ENCODE measurements at regions not wholly inside any gene's neighbourhood (a gene's known extent, or its start where the extent isn't known, plus 50 kb on each side); places are given as distances from the start of the nearest gene placed in this dataset.
A peak's percentile ranks its signal among the peaks of the same experiment; 100 is the strongest.

GRCh38 chr21:35229290-35229689 is 180.2 kb upstream of the RUNX1 start:
- intact Hi-C loops (cut with micrococcal nuclease), result loop anchor here in 1 of 2 donors (5.0 to 10.0 kb wide), 2 partner anchors 244 to 342 kb away; no protein-coding TSS in a partner anchor
- H3K27ac ChIP-seq (ENCODE audit: low read depth, low read length), result no peak overlapping the region
- Mint-ChIP-seq H3K4me1 (peaks cover 15 to 33% (median 30%) of the 10 kb centered on the region in 7 donors), H3K36me3 (no peaks in the 10 kb centered on the region), H3K27me3 (peaks cover 0 to 3% (median 0%) of the 10 kb centered on the region in 5 donors), H3K4me3 (no peak overlapping the region), H3K27ac (no peak overlapping the region), H3K9me3 (no peaks in the 10 kb centered on the region)
- H3K4me3 ChIP-seq (ENCODE audit: low read length), result no peak overlapping the region
- no peaks in the 10 kb centered on the region for H3K9me3 ChIP-seq (ENCODE audit: control insufficient read depth in 2 of 3, low read length in 3 of 3)
- H3K36me3 ChIP-seq (ENCODE audit: control insufficient read depth in 2 of 3, insufficient read depth in 3 of 3, low read length in 3 of 3), result no peaks in the 10 kb centered on the region
- DNase-seq, result no peak
- no peak for ATAC-seq
- peaks cover 17 to 21% of the 10 kb centered on the region in 2 donors for H3K4me1 ChIP-seq (ENCODE audit: control insufficient read depth in 2 of 2, insufficient read depth in 2 of 2, low read length in 2 of 2)
- CTCF ChIA-PET, result no interaction called here
- no peaks in the 10 kb centered on the region for H3K27me3 ChIP-seq (ENCODE audit: control insufficient read depth in 2 of 2, insufficient read depth in 2 of 2, low read length in 2 of 2)
- POLR2A ChIA-PET, result no interaction called here

- Histone ChIP-seq H3K9me3 (ENCODE audit: control insufficient read depth in 2 of 3, low read length in 3 of 3) (no peaks in the 10 kb centered on the region), H3K27ac (ENCODE audit: low read depth, low read length) (no peak overlapping the region), H3K4me1 (ENCODE audit: control insufficient read depth in 2 of 2, insufficient read depth in 2 of 2, low read length in 2 of 2) (peaks cover 20 to 24% of the 10 kb centered on the region in 2 donors), H3K4me3 (ENCODE audit: low read length) (peak overlapping the region; percentile 43), H3K27me3 (ENCODE audit: control insufficient read depth in 2 of 2, insufficient read depth in 2 of 2, low read length in 2 of 2) (no peaks in the 10 kb centered on the region), H3K36me3 (ENCODE audit: control insufficient read depth in 2 of 3, insufficient read depth in 3 of 3, low read length in 3 of 3) (no peaks in the 10 kb centered on the region)
- POLR2A ChIA-PET, result interaction anchor here (0.6 to 0.7 kb wide), 2 partner anchors 180 to 340 kb away, joined by 3 read pairs; no protein-coding TSS in a partner anchor
- ATAC-seq (no peak), DNase-seq (no peak)
- intact Hi-C loops (cut with micrococcal nuclease), result loop anchor here (1.0 to 10.0 kb wide), 6 partner anchors 10 to 340 kb away; partner anchors contain the start of gene RUNX1 (in 1 of the 2)
- Mint-ChIP-seq H3K4me1 (peaks cover 22 to 43% (median 37%) of the 10 kb centered on the region in 7 donors), H3K4me3 (peak overlapping the region; percentile 51 to 80 (median 70)), H3K27ac (peak overlapping the region in 8 of 9 donors; percentile 30 to 90 (median 83)), H3K9me3 (no peaks in the 10 kb centered on the region), H3K36me3 (no peaks in the 10 kb centered on the region), H3K27me3 (peaks cover 0 to 6% (median 0%) of the 10 kb centered on the region in 5 donors)
- CTCF ChIA-PET, result no interaction called here
These were observed 178.7 kb upstream of the RUNX1 start for GRCh38 chr21:35227786-35228185.

GRCh38 chr21:35226968-35227744 is 178.1 kb upstream of the RUNX1 start:
- Histone ChIP-seq H3K9me3 (ENCODE audit: control insufficient read depth in 2 of 3, low read length in 3 of 3) (no peaks in the 10 kb centered on the region), H3K36me3 (ENCODE audit: control insufficient read depth in 2 of 3, insufficient read depth in 3 of 3, low read length in 3 of 3) (no peaks in the 10 kb centered on the region), H3K4me1 (ENCODE audit: control insufficient read depth in 2 of 2, insufficient read depth in 2 of 2, low read length in 2 of 2) (peaks cover 26 to 30% of the 10 kb centered on the region in 2 donors), H3K27ac (ENCODE audit: low read depth, low read length) (peak overlapping the region; percentile 20), H3K4me3 (ENCODE audit: low read length) (peak overlapping the region; percentile 43), H3K27me3 (ENCODE audit: control insufficient read depth in 2 of 2, insufficient read depth in 2 of 2, low read length in 2 of 2) (no peaks in the 10 kb centered on the region)
- ATAC-seq (peak; percentile 87), DNase-seq (peak in 7 of 9 donors; percentile 46 to 74 (median 63))
- ChIA-PET POLR2A (interaction anchor here (0.6 to 0.7 kb wide), 3 partner anchors 79 to 339 kb away, joined by 3 read pairs; no protein-coding TSS in a partner anchor), CTCF (interaction anchor here (0.7 kb wide), 1 partner anchor 339 kb away, joined by 3 read pairs; no protein-coding TSS in a partner anchor)
- Mint-ChIP-seq H3K36me3 (no peaks in the 10 kb centered on the region), H3K4me3 (peak overlapping the region; percentile 51 to 80 (median 70)), H3K27ac (peak overlapping the region; percentile 48 to 90 (median 82)), H3K9me3 (no peaks in the 10 kb centered on the region), H3K4me1 (peaks cover 27 to 49% (median 43%) of the 10 kb centered on the region in 7 donors), H3K27me3 (peaks cover 0 to 6% (median 0%) of the 10 kb centered on the region in 5 donors)
- intact Hi-C loops (cut with micrococcal nuclease), result loop anchor here (1.0 to 10.0 kb wide), 6 partner anchors 10 to 340 kb away; partner anchors contain the start of gene RUNX1 (in 1 of the 2)

- H3K27me3 ChIP-seq (ENCODE audit: control insufficient read depth in 2 of 2, insufficient read depth in 2 of 2, low read length in 2 of 2), result no peaks in the 10 kb centered on the region
- CTCF ChIA-PET, result no interaction called here
These were observed 177.2 kb upstream of the RUNX1 start for GRCh38 chr21:35226328-35226727.

GRCh38 chr21:35225573-35225972 is 176.5 kb upstream of the RUNX1 start:
- Histone ChIP-seq H3K36me3 (ENCODE audit: control insufficient read depth in 2 of 3, insufficient read depth in 3 of 3, low read length in 3 of 3) (no peaks in the 10 kb centered on the region), H3K4me1 (ENCODE audit: control insufficient read depth in 2 of 2, insufficient read depth in 2 of 2, low read length in 2 of 2) (peaks cover 32 to 36% of the 10 kb centered on the region in 2 donors), H3K27ac (ENCODE audit: low read depth, low read length) (no peak overlapping the region), H3K4me3 (ENCODE audit: low read length) (no peak overlapping the region), H3K9me3 (ENCODE audit: control insufficient read depth in 2 of 3, low read length in 3 of 3) (no peaks in the 10 kb centered on the region), H3K27me3 (ENCODE audit: control insufficient read depth in 2 of 2, insufficient read depth in 2 of 2, low read length in 2 of 2) (no peaks in the 10 kb centered on the region)
- Mint-ChIP-seq H3K27me3 (peaks cover 0 to 6% (median 0%) of the 10 kb centered on the region in 5 donors), H3K9me3 (peaks cover 0 to 5% (median 0%) of the 10 kb centered on the region in 11 donors), H3K4me3 (peak overlapping the region in 2 of 10 donors; percentile 14 to 18), H3K36me3 (peaks cover 0 to 6% (median 0%) of the 10 kb centered on the region in 5 donors), H3K27ac (peak overlapping the region in 3 of 9 donors; percentile 9 to 38 (median 28)), H3K4me1 (peaks cover 33 to 54% (median 49%) of the 10 kb centered on the region in 7 donors)
- intact Hi-C loops (cut with micrococcal nuclease), result loop anchor here in 1 of 2 donors (5.0 to 10.0 kb wide), 2 partner anchors 241 to 338 kb away; no protein-coding TSS in a partner anchor
- DNase-seq, result no peak
- CTCF ChIA-PET, result no interaction called here
- no peak for ATAC-seq
- POLR2A ChIA-PET, result no interaction called here

More at GRCh38 chr21:35226328-35226727, 177.2 kb upstream of the RUNX1 start:
- Mint-ChIP-seq H3K4me1 (peaks cover 33 to 54% (median 49%) of the 10 kb centered on the region in 7 donors), H3K27ac (peak overlapping the region in 5 of 9 donors; percentile 48 to 89 (median 82)), H3K36me3 (no peaks in the 10 kb centered on the region), H3K4me3 (peak overlapping the region in 5 of 10 donors; percentile 39 to 79 (median 68)), H3K27me3 (peaks cover 0 to 6% (median 0%) of the 10 kb centered on the region in 5 donors), H3K9me3 (no peaks in the 10 kb centered on the region)
- POLR2A ChIA-PET, result interaction anchor here (0.6 to 0.7 kb wide), 2 partner anchors 11 to 78 kb away, joined by 3 read pairs; no protein-coding TSS in a partner anchor
- H3K4me3 ChIP-seq (ENCODE audit: low read length), result no peak overlapping the region
- no peaks in the 10 kb centered on the region for H3K36me3 ChIP-seq (ENCODE audit: control insufficient read depth in 2 of 3, insufficient read depth in 3 of 3, low read length in 3 of 3)
- DNase-seq (no peak), ATAC-seq (no peak)
- no peaks in the 10 kb centered on the region for H3K9me3 ChIP-seq (ENCODE audit: control insufficient read depth in 2 of 3, low read length in 3 of 3)
- intact Hi-C loops (cut with micrococcal nuclease), result loop anchor here (2.0 to 10.0 kb wide), 4 partner anchors 176 to 339 kb away; partner anchors contain the start of gene RUNX1 (in 1 of the 2)
- H3K4me1 ChIP-seq (ENCODE audit: control insufficient read depth in 2 of 2, insufficient read depth in 2 of 2, low read length in 2 of 2), result peaks cover 32 to 36% of the 10 kb centered on the region in 2 donors
- H3K27ac ChIP-seq (ENCODE audit: low read depth, low read length), result no peak overlapping the region

- CTCF ChIA-PET, result no interaction called here
- H3K4me3 Mint-ChIP-seq, result no peak overlapping the region
- peaks cover 36 to 56% (median 51%) of the 10 kb centered on the region in 7 donors for H3K4me1 Mint-ChIP-seq
- peak overlapping the region in 1 of 9 donors; percentile 13 for H3K27ac Mint-ChIP-seq
- DNase-seq, result no peak
- H3K27me3 Mint-ChIP-seq, result peaks cover 0 to 6% (median 0%) of the 10 kb centered on the region in 5 donors
- no peak overlapping the region for H3K27ac ChIP-seq (ENCODE audit: low read depth, low read length)
- no peaks in the 10 kb centered on the region for H3K27me3 ChIP-seq (ENCODE audit: control insufficient read depth in 2 of 2, insufficient read depth in 2 of 2, low read length in 2 of 2)
- H3K36me3 Mint-ChIP-seq, result peaks cover 0 to 15% (median 0%) of the 10 kb centered on the region in 5 donors
- ATAC-seq, result no peak
- peaks cover 0 to 9% (median 0%) of the 10 kb centered on the region in 11 donors for H3K9me3 Mint-ChIP-seq
- H3K4me3 ChIP-seq (ENCODE audit: low read length), result no peak overlapping the region
- intact Hi-C loops (cut with micrococcal nuclease), result loop anchor here in 1 of 2 donors (5.0 to 10.0 kb wide), 2 partner anchors 239 to 416 kb away; no protein-coding TSS in a partner anchor
- no peaks in the 10 kb centered on the region for H3K9me3 ChIP-seq (ENCODE audit: control insufficient read depth in 2 of 3, low read length in 3 of 3)
- POLR2A ChIA-PET, result no interaction called here
- H3K4me1 ChIP-seq (ENCODE audit: control insufficient read depth in 2 of 2, insufficient read depth in 2 of 2, low read length in 2 of 2), result peaks cover 32 to 36% of the 10 kb centered on the region in 2 donors
- no peaks in the 10 kb centered on the region for H3K36me3 ChIP-seq (ENCODE audit: control insufficient read depth in 2 of 3, insufficient read depth in 3 of 3, low read length in 3 of 3)
These were observed 174.5 kb upstream of the RUNX1 start for GRCh38 chr21:35223480-35224156.
